ENCODE measurements at regions not wholly inside any gene's neighbourhood (a gene's known extent, or its start where the extent isn't known, plus 50 kb on each side); places are given as distances from the start of the nearest gene placed in this dataset.

DNA sequence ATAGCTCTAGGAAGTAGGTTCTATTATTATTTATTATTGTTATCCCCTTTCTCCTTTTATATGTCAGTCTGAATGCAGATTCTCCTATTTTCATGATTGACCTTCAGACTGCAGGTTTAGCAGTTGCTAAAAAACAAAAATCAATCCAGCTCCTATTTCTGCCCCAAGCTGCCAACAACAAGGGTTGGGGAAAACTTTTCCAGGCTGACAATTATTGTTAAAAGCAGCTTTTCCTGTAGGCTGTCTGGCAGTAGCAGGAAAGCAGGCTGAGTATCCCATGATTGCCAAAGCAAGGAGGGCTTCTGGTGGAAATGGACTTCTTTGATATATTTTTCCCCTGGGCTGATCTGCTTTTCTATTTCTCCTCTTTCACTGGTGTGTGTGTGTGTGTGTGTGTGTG is 78.0 kb upstream of the CTLA4 start:
- DNase-seq, result no peak

DNA sequence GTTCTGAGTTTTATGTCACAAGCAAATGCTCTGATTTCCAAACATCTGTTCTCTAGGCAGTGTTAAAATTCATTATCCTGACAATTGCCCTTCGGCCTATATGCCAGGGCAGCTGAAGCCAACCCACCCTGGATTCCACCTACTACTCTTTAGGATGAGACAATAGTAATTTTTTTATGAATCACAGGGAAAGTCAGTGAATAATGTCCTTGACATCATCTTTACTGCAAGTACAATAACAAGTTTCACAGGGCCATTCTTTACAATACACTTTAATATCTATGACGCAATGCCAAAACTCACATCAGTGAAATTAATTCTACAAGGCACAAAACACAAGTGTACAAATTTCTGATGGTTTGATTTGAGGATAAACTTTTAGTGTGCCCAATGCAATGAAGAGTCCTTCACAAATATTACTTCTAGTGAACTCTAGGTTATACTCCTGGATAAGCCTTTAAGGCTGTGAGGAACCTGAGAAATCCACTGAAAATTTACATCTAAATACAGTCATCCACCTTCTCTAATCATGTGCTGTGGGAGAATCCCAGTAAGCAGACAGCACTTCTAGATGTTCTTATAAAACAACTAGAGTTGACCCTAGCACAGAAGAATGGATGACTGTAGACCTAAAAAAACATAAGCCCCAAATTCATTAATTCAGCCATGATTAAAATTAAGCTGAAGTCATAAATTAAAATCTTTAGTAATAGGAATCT is 77.3 kb upstream of the CTLA4 start:
- no peak for DNase-seq

DNA sequence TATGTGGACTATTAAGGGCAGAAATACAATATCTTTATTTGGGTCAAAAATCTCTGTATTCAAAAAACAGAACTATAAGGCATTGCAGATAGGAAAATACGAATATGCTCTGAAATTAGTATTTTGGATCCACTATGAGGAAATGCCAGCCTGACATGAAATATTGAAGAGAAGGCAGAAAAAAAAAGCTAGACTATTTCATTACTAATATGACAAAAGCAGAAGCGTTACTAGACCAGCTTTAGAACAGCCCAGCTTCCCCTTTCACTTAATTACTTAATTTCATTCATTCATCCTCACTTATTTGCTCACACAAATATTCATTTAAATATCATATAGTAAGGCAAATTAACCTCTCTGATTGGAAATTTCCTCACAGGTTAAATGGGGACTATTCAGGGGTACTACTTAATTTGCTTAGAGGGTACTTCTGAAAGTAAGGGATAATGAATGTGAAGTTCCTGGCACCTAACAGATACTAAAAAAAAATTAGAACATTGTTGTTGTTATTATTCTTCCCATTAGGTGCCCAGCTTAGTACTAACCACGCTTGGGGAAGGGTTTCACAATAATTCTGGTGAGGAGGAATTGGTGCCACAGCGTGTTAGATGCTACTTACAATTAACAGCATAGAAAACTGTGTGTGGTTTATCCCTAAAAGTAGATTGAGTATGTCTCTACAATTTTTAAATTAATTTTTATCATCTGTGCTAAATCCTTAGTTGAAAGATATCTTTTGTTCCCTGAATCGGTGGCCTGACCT is 71.1 kb upstream of the CTLA4 start:
- no peak for DNase-seq

DNA sequence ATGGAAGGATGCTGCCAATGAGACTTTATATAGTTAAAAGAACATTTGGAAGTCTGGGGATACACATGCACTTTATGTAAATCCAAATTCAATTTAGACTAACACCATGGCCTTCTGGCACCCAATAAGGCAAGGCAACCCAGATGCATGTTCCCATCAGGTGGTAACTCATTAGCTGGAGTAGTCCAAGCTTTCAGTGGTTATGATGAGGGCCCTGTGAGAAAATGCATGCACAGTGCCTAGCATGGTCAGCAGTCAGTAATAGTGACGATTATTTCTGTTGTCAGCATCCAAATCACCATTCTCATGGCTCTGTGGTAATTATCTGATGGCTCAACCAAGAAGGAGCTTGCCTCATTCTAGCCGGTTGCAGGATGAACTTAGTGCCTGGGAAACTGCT is 70.3 kb upstream of the CTLA4 start:
- no peak for DNase-seq

DNA sequence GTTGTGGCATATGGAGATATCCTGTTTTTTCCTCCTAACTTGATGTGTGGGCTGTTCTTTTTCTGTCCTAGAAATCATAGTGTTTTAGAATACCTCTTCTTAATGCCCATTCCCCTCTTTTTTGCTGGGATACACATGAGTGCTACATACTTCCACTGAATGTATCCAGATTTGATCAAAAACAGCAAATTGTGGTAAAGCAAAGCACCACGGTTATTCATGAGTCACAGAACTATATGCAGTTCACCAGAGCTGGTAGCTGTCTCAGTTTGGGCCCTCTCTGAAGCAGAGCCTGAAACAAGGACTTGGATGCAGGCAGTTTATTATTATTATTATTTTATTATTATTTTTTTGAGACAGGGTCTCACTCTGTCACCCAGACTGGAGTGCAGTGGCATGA is 69.9 kb upstream of the CTLA4 start:
- no peak for DNase-seq

DNA sequence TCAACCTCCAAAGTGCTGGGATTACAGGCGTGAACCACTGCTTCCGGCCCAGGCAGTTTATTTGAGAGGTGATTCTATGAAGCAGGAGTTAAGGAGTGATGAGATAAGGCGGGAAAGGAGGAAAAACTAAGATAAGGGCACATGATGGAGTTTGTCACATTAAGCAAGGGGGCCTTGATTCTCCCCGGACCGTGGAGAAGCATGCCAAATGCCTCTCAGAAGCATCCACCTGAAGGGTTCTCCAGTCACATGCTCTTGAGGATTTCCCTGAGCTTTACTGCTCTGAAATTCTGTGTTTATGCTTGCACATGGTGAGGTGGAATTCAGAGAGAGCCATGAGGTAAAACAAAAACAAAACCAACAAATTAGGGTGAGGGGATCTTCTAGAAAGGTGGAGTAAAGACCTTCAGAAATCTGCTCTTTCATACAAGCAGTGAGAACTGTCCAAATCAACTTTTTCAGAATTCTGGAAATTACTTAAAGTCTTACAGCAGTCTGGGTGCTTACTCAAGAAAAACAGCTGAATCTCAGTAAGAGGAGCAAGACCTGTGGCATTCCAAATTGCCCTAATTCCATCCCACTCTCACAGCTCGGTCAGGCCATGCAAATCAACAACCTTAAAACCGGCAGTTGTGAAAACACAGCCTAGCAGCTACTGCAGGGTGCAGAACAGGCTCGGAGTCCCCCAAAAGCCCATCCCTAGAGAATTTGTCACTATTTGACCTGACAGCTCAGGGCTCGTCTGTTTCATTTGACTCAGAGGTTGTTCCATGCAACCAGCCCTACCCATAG is 69.1 kb upstream of the CTLA4 start:
- no peak for DNase-seq

DNA sequence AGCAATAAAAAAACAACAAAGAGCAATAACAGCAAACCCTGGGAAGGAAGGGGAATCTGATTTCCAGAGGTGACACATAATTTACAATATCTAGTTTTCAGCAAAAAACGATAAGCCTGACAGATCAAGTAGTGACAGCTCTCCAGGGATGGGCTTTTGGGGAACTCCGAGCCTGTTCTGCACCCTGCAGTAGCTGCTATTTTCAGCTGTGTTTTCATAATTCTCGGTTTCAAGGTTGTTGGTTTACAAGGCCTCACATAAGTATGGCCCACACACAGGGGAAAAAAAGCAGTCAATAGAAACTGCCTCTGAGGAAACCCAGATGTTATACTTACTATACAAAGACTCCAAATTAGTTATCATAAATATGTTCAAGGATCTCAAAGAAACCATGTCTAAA is 67.7 kb upstream of the CTLA4 start:
- DNase-seq, result no peak

DNA sequence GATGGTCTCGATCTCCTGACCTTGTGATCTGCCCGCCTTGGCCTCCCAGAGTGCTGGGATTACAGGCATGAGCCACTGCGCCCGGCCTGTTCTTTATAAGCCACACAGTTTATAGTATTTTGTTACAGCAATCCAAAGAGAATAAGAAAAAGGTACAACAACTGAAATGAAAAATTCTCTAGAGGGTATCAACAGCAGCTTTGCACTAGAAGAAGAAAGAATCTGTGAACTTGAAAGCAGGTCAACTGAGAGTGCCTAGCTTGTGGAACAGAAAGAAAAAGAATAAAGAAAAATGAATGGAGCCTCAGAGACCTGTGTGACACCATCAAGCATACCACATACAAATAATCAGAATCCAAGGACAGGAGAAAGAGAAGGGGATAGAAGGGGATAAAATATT is 66.8 kb upstream of the CTLA4 start:
- DNase-seq, result no peak

DNA sequence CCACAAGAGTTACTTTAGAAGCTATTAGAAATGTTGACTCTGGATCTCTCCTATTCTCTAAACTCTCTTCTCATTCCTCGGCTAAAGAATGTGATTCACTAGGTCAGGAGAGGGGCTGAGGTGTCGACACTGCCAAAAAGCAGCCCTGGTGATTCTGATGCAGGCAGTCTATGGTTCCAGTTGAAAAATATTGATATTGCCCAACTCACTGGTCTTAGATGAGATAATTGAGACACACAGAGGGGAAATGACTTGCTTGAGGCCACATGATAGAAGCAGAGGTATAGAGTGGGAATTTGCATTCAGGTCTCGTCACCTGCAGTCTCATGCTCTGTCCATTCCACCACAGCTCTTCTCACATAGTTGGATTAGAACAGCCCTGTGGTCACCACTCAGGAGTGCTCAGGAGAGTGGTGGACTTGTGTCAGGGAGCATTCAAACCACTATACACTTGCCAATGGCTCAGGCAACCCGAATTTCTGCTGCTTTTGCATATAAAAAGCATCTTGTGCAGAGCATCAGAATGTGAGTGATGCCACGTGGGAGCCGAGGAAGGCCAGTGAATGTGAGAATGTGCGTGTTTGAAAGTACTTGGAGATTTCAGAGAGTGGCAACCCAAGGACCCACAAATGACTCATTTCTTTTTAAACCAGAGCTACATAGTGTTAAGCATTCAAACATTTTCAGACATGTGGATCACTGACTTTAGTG is 65.1 kb upstream of the CTLA4 start:
- DNase-seq, result no peak

DNA sequence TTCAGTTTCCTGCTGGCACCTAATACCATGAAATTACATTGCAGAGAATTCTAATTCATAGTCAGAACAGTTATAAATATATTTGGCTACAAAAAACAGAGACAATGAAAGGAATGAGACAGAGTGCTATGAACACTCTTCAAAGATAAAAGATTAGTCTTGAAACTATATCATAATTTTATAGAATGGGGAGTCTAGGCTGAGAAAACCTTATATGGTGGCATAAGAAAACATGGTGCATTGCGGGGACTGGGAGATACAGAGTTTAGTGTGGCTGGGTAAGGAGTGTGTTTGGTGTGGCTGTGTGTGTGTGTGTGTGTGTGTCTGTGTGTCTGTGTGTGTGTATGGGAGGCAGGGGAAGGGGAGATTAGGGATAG is 64.5 kb upstream of the CTLA4 start:
- no peak for DNase-seq

DNA sequence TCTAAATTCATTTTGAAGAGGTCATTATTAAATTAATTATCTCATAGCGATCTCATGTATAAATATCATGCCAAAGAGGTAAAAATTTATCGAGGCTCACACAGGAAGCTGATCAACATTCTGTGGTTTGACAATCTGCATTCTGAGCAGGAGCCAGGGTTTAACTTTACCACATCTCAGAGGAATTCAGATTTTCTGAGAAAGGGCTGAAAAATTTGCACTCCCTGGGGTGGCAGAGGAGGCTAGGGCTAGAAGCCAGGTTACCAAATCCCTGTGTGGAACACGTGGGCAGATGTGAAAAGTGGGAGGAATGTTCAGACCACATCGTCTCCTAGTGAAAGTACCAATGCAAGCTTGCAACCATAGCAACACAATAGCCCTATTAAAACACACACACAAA is 63.5 kb upstream of the CTLA4 start:
- no peak for DNase-seq

DNA sequence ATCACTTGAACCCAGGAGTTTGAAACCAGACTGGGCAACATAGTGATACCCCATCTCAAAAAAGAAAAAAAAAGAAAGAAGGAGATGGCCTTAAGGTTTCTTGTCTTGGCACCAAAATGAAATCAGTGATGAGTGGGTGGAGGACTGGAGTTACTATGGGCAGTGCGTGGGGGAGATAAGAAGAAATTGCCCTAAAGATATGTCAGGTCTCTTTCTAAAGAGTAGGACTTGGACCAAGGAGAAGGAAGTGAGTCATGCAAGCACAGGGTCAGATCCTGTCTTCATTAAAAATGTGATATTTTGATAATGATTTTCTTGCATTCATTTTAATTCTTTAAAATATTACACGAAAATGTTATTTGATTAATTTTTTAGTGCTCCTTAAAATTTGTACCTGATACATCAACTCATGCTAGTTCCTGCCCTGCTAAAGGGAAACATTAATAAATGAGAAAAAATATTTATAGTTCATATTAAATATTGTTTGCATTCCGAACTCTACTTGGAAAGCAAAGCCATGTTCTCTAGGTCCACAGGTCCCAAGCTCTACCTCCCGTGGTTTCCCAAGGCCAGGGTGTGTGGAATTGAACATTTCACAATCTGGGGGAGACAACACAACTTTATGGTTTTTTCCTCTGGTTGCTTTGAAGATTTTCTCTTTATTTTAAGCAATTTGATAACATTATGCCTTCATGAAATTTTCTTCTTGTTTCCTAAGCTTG is 62.6 kb upstream of the CTLA4 start:
- no peak for DNase-seq

DNA sequence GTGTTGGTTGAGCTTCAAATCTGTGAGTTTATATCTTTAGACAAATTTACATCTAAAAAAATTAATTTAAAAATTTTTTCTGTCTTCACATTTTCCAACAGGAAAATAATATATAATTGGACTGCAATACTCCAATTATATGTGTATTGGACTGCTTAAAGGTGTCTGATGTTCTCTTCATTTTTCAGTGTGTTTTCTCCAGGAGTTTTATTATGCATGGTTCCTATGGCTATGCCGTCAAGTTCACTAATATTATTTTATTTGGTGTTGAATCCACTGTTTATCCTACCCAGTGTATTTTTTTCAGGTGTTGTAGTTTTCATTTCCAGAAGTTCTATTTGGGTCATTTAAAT is 62.1 kb upstream of the CTLA4 start:
- DNase-seq, result no peak

DNA sequence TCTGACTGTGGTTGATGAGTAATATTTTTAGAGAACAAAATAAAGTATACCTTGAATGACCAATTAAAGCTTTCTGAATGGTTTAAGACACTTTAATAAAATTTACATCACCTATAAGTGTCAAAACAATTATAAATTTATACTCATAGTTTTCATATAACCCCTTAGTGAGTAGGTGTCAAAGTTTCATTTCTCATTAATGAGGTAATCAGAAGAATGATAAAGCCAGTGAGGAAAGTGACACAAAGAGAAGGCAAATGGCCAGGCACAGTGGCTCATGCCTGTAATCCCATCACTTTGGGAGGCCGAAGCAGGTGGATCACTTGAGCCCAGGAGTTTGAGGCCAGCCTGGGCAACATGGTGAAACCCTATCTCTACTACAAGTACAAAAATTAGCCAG is 60.8 kb upstream of the CTLA4 start:
- no peak for DNase-seq

DNA sequence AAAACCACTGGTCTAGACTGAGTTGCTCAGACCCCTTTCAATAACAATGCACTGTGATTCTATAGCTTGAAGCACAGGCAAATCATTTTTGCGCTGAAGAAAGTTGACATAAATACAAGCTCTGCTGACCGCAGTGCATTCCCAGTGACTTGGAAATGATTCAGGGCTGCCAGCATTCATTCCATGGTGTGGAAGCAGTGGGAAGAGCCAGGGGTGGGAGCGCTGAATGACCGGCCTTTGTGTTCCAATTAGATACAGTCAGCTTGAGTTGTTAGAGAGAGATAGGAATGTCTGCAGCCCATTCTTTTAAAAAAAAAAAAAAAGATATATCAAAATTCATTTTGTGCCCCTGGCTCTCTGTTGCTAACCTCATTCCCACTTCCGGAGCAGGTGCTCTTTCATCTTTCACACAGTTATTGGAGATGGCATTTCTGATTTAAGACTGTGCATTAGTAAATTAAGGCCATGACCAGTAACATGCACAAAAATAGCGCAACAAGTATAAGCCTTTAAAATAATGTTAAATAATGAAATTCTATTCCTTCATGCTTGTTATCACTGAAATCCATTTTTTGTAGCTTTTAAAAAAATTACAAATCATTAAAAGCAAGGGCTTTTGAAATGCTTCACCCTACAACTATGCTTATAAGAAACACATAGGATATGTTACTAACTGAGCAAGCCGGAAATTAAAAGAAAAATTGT is 59.4 kb upstream of the CTLA4 start:
- no peak for DNase-seq

DNA sequence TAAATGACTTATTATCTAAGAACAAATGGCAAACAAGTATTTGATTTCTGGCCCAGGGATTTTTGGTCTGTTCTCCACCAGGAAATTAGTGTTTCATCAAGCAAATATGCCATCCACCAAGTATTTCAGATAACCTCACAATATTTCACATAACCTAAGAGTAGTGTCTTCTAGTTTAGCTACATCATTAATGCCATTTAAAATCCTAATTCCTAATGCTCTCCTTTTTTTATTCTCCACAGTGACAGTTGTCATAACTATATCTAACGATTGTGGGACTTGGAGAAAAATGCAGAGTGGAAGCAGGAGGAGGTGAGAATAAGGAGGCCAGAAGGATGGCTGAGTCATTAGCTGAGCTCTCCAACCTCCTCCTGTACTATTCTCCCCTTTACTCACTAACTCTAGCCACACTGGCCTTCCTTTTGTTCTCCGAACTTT is 58.5 kb upstream of the CTLA4 start:
- no peak for DNase-seq

DNA sequence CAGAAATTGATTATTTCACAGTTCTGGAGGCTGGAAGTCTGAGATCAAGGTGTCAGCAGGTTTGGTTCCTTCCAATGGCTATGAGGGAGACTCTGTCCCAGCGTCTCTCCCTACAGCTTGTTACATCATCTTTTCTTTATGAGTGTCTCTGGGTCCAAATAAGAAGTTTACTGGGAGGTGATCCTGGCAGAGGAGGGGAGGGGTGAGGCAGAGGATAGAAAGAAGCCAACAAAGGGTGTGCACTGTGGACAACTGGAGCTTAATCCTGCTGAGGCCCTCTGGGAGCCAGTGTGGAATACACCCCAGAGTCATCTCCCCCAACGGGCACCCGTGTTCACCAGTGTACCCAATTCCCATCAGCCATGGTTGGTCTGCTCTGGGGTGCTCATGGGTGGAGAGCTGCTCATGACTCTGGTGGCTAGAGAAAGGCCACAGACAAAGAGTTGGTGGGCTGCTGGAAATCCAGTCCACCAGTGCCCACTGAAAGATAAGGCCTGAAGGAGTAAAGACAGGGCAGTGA is 57.5 kb upstream of the CTLA4 start:
- no peak for DNase-seq

DNA sequence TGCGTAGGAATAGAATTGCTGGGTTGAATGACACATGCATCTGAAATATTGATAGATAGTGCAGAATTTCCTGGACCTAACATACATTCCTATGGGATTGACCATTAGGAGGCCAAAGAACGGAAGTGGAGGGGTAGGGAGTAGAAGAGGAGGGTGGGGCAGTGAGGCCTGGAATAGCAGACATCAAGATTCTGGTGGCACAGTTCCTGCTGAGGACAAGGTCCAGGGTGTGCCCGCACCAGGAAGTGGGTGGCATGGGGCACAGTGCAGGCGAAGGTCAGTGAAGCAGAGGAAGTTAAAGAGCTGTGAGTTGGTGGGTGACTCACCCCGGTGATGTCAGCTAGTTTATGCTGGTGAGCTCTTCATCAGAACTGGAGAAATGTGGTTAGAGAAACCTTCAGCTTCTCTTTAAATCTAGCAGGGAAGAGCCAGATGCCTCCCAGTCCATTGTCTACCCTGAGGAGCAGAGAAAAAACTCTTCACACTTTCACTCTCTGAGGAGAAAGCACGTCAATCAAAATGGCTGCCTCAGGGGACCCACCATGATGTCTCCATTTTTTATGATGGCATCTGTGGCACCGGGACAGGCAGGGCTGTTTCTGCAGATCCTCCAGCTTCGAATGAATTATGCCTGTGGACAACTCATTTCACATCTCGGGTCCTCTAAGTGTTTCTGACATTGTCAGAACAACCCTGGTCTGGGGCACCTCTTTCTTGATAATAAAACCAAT is 55.9 kb upstream of the CTLA4 start:
- no peak for DNase-seq

DNA sequence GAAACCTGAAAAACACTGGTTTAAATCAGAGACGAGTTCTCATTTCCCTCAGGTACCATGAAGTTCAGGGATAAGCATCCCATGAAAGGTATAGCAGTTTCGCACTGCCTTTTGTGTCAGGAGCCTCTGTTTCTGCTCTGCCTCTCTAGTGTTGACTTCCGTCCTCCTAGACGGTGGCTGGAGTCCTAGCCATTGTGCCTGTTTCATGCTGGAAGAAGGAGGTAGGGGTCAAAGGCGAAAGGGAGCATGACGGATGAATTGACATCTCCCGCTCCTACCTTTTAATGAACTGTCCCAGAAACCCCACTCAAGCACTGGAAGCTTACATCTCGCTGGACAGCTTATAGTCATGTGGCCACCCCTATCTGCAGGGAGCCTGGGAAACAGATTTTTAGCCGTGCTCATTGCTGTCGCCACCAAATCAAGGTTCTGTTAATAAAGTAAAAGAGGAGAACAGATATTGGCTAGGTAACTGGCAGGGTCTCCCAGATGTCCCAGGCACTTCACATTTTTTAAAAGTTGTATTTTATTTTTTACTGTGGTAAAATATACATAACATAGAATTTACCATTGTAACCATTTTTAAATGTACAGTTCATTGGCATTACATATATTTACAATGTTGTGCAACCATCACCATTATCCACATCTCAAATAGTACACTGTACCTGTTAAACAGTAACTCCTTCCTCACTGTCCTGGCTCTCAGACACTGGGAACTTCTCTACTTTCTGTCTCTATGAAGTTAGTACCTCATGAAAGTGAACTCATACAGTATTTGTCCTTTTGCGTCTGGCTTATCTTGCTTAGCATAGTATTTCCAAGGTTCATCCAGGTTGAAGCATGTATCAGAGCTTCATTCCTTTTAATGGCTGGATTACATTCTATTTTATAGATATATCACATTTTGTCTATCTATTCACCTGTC is 55.0 kb upstream of the CTLA4 start:
- no peak for DNase-seq

DNA sequence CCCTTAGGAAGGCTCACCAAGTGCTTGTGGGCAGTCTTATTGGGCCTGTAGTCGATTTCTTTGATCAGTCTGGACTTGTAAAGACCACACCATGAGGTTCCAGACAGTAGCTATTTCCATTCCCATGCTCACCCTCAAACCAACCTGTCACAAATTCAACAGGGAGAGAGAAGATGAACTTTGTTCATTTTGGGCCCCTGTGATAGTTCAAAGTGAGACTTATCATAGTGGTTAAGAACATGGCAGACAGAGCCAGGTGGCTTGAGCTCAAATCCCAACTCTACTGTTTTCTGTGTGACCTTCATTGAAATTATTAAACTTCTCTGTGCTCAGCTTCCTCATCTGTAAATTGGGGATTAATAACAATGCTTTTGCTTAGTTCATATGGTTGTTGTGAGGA is 53.9 kb upstream of the CTLA4 start:
- DNase-seq, result no peak
